GM23338 (cell line): ENCODE measurements at regions not wholly inside any gene's neighbourhood (a gene's known extent, or its start where the extent isn't known, plus 50 kb on each side); places are given as distances from the start of the nearest gene placed in this dataset.

Experiments
- ATAC-seq: fragments of 200-7000 bp; cut with Tn5 transposase; 3 replicates; pipeline ENCODE4 v1.9.1; 2020
- DNase-seq: peaks from one replicate; pipeline ENCODE4 v3.0.0-alpha.2; 2015; ENCODE audit warnings: low spot score
- H2AFZ ChIP-seq: fragments of 200-600 bp; sonication (generic); 2 replicates; pipeline ENCODE4 v1.8.0; 2016; ENCODE audit warnings: antibody characterized with exemption, mild to moderate bottlenecking, moderate library complexity
- H3F3A ChIP-seq: fragments of 200-600 bp; sonication (generic); replicated peaks from 2 replicates; pipeline ENCODE4 v1.8.0; 2017; ENCODE audit warnings: antibody characterized with exemption, mixed run types, low read depth
- H3K27ac ChIP-seq: fragments of 200-600 bp; sonication (generic); 2 replicates; pipeline ENCODE4 v1.6.1; 2016; ENCODE audit warnings: low read depth
- H3K27me3 ChIP-seq: fragments of 200-600 bp; sonication (generic); 2 replicates; pipeline ENCODE4 v1.8.0; 2016; ENCODE audit warnings: mild to moderate bottlenecking, mixed run types, moderate library complexity; ENCODE audit not compliant: insufficient read depth
- H3K36me3 ChIP-seq: fragments of 200-600 bp; sonication (generic); 2 replicates; pipeline ENCODE4 v1.8.0; 2016; ENCODE audit warnings: mild to moderate bottlenecking; ENCODE audit not compliant: insufficient read depth
- H3K4me1 ChIP-seq: fragments of 200-600 bp; sonication (generic); 2 replicates; pipeline ENCODE4 v1.8.0; 2016; ENCODE audit warnings: mild to moderate bottlenecking, moderate library complexity; ENCODE audit not compliant: insufficient read depth
- H3K4me2 ChIP-seq: fragments of 200-600 bp; sonication (generic); 2 replicates; pipeline ENCODE4 v1.7.1; 2017; ENCODE audit warnings: mixed run types
- H3K4me3 ChIP-seq: fragments of 200-600 bp; sonication (generic); 2 replicates; pipeline ENCODE4 v1.6.1; 2016; ENCODE audit warnings: mixed run types
- H3K79me2 ChIP-seq: fragments of 200-600 bp; sonication (generic); replicated peaks from 2 replicates; pipeline ENCODE4 v1.8.0; 2017; ENCODE audit warnings: mild to moderate bottlenecking; ENCODE audit not compliant: insufficient read depth
- H3K9me2 ChIP-seq: fragments of 200-600 bp; sonication (generic); 2 replicates; pipeline ENCODE4 v1.8.0; 2017; ENCODE audit not compliant: insufficient read depth
- H4K20me1 ChIP-seq: fragments of 200-600 bp; sonication (generic); replicated peaks from 2 replicates; pipeline ENCODE4 v1.8.0; 2017; ENCODE audit warnings: mild to moderate bottlenecking; ENCODE audit not compliant: insufficient read depth
- H3K27ac Mint-ChIP-seq: 2 replicates; pipeline ENCODE4 v1.8.0; 2020; ENCODE audit warnings: inconsistent platforms, mild to moderate bottlenecking, moderate library complexity, mixed read lengths
- H3K27me3 Mint-ChIP-seq: 3 replicates; pipeline ENCODE4 v1.8.0; 2022; ENCODE audit warnings: low read depth, mild to moderate bottlenecking, moderate library complexity, mixed read lengths, inconsistent platforms; ENCODE audit not compliant: insufficient read depth, poor library complexity
- H3K36me3 Mint-ChIP-seq: 3 replicates; pipeline ENCODE4 v1.8.0; 2021; ENCODE audit warnings: low read depth, mild to moderate bottlenecking, inconsistent platforms, moderate library complexity, mixed read lengths
- H3K4me1 Mint-ChIP-seq: 3 replicates; pipeline ENCODE4 v1.8.0; 2020; ENCODE audit warnings: mild to moderate bottlenecking, inconsistent platforms, mixed read lengths
- H3K4me3 Mint-ChIP-seq: 3 replicates; pipeline ENCODE4 v1.8.0; 2021; ENCODE audit warnings: moderate library complexity, mild to moderate bottlenecking, inconsistent platforms, mixed read lengths
- H3K9me3 Mint-ChIP-seq: 3 replicates; pipeline ENCODE4 v1.8.0; 2020; ENCODE audit warnings: moderate library complexity, mild to moderate bottlenecking, inconsistent platforms, mixed read lengths
- CREB1 ChIP-seq: fragments of 250-450 bp; sonication (Bioruptor Pico); IDR thresholded peaks from 2 replicates; pipeline ENCODE4 v1.5.0; 2020; ENCODE audit warnings: low read depth, mild to moderate bottlenecking, moderate library complexity
- EZH2 ChIP-seq: fragments of 200-600 bp; sonication (generic); IDR thresholded peaks from one replicate; pipeline ENCODE4 v1.8.0; 2017; ENCODE audit warnings: antibody characterized with exemption, mild to moderate bottlenecking, low read depth; ENCODE audit not compliant: unreplicated experiment
- EZH2phosphoT487 ChIP-seq: fragments of 200-600 bp; sonication (generic); IDR thresholded peaks from one replicate; pipeline ENCODE4 v1.8.1; 2018; ENCODE audit warnings: antibody characterized with exemption; ENCODE audit not compliant: unreplicated experiment
- JUNB ChIP-seq: IDR thresholded peaks from one replicate; pipeline ENCODE4 v1.6.1; 2016; ENCODE audit warnings: antibody characterized with exemption; ENCODE audit not compliant: unreplicated experiment
- NANOG ChIP-seq: IDR thresholded peaks from 2 replicates; pipeline ENCODE4 v1.6.1; 2016; ENCODE audit warnings: antibody characterized with exemption, borderline replicate concordance
- POLR2AphosphoS5 ChIP-seq: IDR thresholded peaks from 2 replicates; pipeline ENCODE4 v1.6.1; 2016; ENCODE audit warnings: antibody characterized with exemption, low read depth
- STAT1 ChIP-seq: IDR thresholded peaks from one replicate; pipeline ENCODE4 v1.6.1; 2016; ENCODE audit warnings: antibody characterized with exemption; ENCODE audit not compliant: unreplicated experiment
- ZNF114 ChIP-seq: fragments of 250-450 bp; sonication (Bioruptor Pico); IDR thresholded peaks from 2 replicates; pipeline ENCODE4 v1.5.0; 2020; ENCODE audit warnings: mild to moderate bottlenecking, moderate library complexity
- ZNF331 ChIP-seq: fragments of 250-450 bp; sonication (Bioruptor Pico); IDR thresholded peaks from 2 replicates; pipeline ENCODE4 v1.5.0; 2020; ENCODE audit warnings: low read depth, mild to moderate bottlenecking, moderate library complexity
- TF ChIP-seq, protein P1 (sequence below): fragments of 250-450 bp; sonication (Bioruptor Pico); IDR thresholded peaks from 2 replicates; pipeline ENCODE4 v1.5.0; 2020; ENCODE audit warnings: mild to moderate bottlenecking, moderate library complexity
- TF ChIP-seq, protein P2 (sequence below): IDR thresholded peaks from 2 replicates; pipeline ENCODE4 v1.6.1; 2016; ENCODE audit warnings: antibody characterized with exemption
- TF ChIP-seq, protein P3 (sequence below): IDR thresholded peaks from one replicate; pipeline ENCODE4 v1.6.1; 2018; ENCODE audit warnings: antibody characterized with exemption; ENCODE audit not compliant: unreplicated experiment
- TF ChIP-seq, protein P4 (sequence below), 2 experiments: fragments of 200-600 bp in 1 of 2; sonication (generic) in 1 of 2; conservative IDR thresholded peaks; 2 replicates each; pipeline versions ENCODE4 v1.5.1 to v1.6.1; 2016 to 2017; ENCODE audit warnings: antibody characterized with exemption in 2 of 2, low read depth in 2 of 2, mild to moderate bottlenecking in 2 of 2, moderate library complexity in 1 of 2

DNA sequence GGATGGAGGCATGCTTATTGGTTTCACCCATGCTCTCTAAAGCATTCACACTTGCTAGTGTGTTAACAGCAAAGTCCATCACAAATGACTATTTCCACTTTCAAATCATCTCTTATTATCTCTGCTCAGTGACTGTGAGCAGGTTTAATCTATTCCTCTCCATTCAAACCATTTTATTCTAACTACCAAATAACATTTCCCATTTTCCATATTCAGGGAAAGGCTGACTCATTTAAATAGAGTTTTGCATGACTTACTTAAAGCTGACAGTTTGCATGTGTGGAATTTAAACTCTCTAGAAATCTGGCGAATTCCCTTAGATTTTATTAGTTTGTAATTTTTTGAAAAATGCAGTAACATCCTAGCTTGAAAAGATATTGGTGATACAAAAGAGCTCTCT is 615.7 kb upstream of the LRRC4C start (continued):
- TF ChIP-seq, protein P1, sequence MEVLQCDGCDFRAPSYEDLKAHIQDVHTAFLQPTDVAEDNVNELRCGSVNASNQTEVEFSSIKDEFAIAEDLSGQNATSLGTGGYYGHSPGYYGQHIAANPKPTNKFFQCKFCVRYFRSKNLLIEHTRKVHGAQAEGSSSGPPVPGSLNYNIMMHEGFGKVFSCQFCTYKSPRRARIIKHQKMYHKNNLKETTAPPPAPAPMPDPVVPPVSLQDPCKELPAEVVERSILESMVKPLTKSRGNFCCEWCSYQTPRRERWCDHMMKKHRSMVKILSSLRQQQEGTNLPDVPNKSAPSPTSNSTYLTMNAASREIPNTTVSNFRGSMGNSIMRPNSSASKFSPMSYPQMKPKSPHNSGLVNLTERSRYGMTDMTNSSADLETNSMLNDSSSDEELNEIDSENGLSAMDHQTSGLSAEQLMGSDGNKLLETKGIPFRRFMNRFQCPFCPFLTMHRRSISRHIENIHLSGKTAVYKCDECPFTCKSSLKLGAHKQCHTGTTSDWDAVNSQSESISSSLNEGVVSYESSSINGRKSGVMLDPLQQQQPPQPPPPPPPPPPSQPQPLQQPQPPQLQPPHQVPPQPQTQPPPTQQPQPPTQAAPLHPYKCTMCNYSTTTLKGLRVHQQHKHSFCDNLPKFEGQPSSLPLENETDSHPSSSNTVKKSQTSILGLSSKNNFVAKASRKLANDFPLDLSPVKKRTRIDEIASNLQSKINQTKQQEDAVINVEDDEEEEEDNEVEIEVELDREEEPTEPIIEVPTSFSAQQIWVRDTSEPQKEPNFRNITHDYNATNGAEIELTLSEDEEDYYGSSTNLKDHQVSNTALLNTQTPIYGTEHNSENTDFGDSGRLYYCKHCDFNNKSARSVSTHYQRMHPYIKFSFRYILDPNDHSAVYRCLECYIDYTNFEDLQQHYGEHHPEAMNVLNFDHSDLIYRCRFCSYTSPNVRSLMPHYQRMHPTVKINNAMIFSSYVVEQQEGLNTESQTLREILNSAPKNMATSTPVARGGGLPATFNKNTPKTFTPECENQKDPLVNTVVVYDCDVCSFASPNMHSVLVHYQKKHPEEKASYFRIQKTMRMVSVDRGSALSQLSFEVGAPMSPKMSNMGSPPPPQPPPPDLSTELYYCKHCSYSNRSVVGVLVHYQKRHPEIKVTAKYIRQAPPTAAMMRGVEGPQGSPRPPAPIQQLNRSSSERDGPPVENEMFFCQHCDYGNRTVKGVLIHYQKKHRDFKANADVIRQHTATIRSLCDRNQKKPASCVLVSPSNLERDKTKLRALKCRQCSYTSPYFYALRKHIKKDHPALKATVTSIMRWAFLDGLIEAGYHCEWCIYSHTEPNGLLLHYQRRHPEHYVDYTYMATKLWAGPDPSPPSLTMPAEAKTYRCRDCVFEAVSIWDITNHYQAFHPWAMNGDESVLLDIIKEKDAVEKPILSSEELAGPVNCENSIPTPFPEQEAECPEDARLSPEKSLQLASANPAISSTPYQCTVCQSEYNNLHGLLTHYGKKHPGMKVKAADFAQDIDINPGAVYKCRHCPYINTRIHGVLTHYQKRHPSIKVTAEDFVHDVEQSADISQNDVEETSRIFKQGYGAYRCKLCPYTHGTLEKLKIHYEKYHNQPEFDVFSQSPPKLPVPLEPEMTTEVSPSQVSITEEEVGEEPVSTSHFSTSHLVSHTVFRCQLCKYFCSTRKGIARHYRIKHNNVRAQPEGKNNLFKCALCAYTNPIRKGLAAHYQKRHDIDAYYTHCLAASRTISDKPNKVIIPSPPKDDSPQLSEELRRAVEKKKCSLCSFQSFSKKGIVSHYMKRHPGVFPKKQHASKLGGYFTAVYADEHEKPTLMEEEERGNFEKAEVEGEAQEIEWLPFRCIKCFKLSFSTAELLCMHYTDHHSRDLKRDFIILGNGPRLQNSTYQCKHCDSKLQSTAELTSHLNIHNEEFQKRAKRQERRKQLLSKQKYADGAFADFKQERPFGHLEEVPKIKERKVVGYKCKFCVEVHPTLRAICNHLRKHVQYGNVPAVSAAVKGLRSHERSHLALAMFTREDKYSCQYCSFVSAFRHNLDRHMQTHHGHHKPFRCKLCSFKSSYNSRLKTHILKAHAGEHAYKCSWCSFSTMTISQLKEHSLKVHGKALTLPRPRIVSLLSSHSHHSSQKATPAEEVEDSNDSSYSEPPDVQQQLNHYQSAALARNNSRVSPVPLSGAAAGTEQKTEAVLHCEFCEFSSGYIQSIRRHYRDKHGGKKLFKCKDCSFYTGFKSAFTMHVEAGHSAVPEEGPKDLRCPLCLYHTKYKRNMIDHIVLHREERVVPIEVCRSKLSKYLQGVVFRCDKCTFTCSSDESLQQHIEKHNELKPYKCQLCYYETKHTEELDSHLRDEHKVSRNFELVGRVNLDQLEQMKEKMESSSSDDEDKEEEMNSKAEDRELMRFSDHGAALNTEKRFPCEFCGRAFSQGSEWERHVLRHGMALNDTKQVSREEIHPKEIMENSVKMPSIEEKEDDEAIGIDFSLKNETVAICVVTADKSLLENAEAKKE: no peak
- TF ChIP-seq STAT1: no peak

DNA sequence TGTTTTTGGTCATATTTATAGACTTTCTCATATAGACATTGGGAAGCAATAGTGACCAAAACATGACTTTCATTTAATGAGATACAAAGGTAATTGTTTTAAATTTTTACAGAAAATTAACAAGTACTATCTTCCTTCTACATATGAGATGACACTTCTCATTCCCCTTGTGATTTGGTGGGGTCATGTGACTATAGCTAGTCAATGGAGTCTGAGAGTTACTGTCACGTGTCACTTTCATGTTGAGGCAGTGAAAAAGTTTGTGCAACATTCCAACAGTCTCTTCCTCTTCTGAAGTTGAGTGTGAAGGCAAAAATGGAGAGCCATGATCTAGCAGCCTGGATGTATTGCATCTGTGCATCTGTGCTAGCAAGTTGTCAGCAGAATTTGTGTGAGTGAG is 618.3 kb upstream of the LRRC4C start:
- DNase-seq (no peak), ATAC-seq (no peak)
- Mint-ChIP-seq H3K4me1 (no peaks in the 10 kb centered on the region), H3K4me3 (no peak overlapping the region), H3K27me3 (no peaks in the 10 kb centered on the region), H3K27ac (no peak overlapping the region), H3K36me3 (peaks cover 3% of the 10 kb centered on the region; the same call in 1 of the 3 replicates), H3K9me3 (peaks cover 68% of the 10 kb centered on the region)
- no peak overlapping the region for H3K4me2 ChIP-seq
- H4K20me1 ChIP-seq: no peaks in the 10 kb centered on the region
- H3K79me2 ChIP-seq: no peaks in the 10 kb centered on the region
- H3K27me3 ChIP-seq: no peaks in the 10 kb centered on the region
- 0 out of 2 replicates have a peak, but pooled peaks cover 3% of the 10 kb centered on the region for H3K9me2 ChIP-seq
- H3K4me1 ChIP-seq: no peaks in the 10 kb centered on the region
- no peak overlapping the region for H3K4me3 ChIP-seq
- no peaks in the 10 kb centered on the region for H3F3A ChIP-seq
- no peaks in the 10 kb centered on the region for H3K36me3 ChIP-seq
- no peak overlapping the region for H2AFZ ChIP-seq
- no peak overlapping the region for H3K27ac ChIP-seq
- TF ChIP-seq NANOG (no peak), ZNF114 (CRISPR knock-in tag) (no peak), POLR2AphosphoS5 (no peak), ZNF331 (CRISPR knock-in tag) (no peak), STAT1 (no peak), CREB1 (CRISPR knock-in tag) (no peak), EZH2phosphoT487 (no peak), EZH2 (no peak), JUNB (no peak)
- TF ChIP-seq, protein P2, sequence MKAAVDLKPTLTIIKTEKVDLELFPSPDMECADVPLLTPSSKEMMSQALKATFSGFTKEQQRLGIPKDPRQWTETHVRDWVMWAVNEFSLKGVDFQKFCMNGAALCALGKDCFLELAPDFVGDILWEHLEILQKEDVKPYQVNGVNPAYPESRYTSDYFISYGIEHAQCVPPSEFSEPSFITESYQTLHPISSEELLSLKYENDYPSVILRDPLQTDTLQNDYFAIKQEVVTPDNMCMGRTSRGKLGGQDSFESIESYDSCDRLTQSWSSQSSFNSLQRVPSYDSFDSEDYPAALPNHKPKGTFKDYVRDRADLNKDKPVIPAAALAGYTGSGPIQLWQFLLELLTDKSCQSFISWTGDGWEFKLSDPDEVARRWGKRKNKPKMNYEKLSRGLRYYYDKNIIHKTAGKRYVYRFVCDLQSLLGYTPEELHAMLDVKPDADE: no peak
- TF ChIP-seq, protein P3, sequence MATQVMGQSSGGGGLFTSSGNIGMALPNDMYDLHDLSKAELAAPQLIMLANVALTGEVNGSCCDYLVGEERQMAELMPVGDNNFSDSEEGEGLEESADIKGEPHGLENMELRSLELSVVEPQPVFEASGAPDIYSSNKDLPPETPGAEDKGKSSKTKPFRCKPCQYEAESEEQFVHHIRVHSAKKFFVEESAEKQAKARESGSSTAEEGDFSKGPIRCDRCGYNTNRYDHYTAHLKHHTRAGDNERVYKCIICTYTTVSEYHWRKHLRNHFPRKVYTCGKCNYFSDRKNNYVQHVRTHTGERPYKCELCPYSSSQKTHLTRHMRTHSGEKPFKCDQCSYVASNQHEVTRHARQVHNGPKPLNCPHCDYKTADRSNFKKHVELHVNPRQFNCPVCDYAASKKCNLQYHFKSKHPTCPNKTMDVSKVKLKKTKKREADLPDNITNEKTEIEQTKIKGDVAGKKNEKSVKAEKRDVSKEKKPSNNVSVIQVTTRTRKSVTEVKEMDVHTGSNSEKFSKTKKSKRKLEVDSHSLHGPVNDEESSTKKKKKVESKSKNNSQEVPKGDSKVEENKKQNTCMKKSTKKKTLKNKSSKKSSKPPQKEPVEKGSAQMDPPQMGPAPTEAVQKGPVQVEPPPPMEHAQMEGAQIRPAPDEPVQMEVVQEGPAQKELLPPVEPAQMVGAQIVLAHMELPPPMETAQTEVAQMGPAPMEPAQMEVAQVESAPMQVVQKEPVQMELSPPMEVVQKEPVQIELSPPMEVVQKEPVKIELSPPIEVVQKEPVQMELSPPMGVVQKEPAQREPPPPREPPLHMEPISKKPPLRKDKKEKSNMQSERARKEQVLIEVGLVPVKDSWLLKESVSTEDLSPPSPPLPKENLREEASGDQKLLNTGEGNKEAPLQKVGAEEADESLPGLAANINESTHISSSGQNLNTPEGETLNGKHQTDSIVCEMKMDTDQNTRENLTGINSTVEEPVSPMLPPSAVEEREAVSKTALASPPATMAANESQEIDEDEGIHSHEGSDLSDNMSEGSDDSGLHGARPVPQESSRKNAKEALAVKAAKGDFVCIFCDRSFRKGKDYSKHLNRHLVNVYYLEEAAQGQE: no peak
- TF ChIP-seq, protein P4, sequence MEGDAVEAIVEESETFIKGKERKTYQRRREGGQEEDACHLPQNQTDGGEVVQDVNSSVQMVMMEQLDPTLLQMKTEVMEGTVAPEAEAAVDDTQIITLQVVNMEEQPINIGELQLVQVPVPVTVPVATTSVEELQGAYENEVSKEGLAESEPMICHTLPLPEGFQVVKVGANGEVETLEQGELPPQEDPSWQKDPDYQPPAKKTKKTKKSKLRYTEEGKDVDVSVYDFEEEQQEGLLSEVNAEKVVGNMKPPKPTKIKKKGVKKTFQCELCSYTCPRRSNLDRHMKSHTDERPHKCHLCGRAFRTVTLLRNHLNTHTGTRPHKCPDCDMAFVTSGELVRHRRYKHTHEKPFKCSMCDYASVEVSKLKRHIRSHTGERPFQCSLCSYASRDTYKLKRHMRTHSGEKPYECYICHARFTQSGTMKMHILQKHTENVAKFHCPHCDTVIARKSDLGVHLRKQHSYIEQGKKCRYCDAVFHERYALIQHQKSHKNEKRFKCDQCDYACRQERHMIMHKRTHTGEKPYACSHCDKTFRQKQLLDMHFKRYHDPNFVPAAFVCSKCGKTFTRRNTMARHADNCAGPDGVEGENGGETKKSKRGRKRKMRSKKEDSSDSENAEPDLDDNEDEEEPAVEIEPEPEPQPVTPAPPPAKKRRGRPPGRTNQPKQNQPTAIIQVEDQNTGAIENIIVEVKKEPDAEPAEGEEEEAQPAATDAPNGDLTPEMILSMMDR (conservative IDR thresholded peaks at IDR 0.05; ENCODE audit: low read depth in 2 of 2): no peak
